Gastrocnemius medialis (tissue), 4 donors: ENCODE measurements at regions not wholly inside any gene's neighbourhood (a gene's known extent, or its start where the extent isn't known, plus 50 kb on each side); places are given as distances from the start of the nearest gene placed in this dataset.

Experiments
- POLR2A ChIP-seq, 2 donors: fragments of 450-650 bp; IDR thresholded peaks; one replicate each; pipeline ENCODE4 v1.6.1; 2017; ENCODE audit warnings: antibody characterized with exemption in 2 of 2, mild to moderate bottlenecking in 2 of 2, moderate library complexity in 2 of 2
- TF ChIP-seq, protein P1 (sequence below), 5 experiments: fragments of 450-650 bp in 3 of 5; fragments of 200-600 bp in 2 of 5; sonication (generic) in 2 of 5; IDR thresholded peaks in 4 of 5; conservative IDR thresholded peaks in 1 of 5; 1 replicate in 4 of 5; 2 replicates in 1 of 5; pipeline ENCODE4 v1.5.1; 2016 to 2019; ENCODE audit warnings: antibody characterized with exemption in 5 of 5, mild to moderate bottlenecking in 3 of 5, moderate library complexity in 3 of 5

DNA sequence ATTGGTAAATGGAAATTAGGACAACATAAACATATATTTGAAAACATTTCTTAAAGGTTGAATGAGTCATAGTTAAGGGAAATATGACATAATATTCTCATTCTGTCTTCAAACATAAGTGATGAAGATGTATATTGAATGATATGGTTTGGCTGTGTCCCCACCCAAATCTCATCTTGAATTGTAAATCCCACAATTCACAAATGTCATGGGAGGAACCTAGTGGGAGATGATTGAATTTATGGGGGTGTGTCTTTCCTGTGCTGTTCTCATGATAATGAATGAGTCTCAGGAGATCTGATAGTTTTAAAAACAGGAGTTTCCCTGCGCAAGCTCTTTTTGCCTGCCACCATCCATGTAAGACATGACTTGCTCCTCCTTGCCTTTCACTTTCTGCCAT, 104.4 kb upstream of the MPDZ start:
- TF ChIP-seq, protein P1, sequence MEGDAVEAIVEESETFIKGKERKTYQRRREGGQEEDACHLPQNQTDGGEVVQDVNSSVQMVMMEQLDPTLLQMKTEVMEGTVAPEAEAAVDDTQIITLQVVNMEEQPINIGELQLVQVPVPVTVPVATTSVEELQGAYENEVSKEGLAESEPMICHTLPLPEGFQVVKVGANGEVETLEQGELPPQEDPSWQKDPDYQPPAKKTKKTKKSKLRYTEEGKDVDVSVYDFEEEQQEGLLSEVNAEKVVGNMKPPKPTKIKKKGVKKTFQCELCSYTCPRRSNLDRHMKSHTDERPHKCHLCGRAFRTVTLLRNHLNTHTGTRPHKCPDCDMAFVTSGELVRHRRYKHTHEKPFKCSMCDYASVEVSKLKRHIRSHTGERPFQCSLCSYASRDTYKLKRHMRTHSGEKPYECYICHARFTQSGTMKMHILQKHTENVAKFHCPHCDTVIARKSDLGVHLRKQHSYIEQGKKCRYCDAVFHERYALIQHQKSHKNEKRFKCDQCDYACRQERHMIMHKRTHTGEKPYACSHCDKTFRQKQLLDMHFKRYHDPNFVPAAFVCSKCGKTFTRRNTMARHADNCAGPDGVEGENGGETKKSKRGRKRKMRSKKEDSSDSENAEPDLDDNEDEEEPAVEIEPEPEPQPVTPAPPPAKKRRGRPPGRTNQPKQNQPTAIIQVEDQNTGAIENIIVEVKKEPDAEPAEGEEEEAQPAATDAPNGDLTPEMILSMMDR (IDR thresholded peaks at IDR 0.05 in 4 of 5, conservative IDR thresholded peaks at IDR 0.05 in 1 of 5) = no peak
- TF ChIP-seq POLR2A (IDR thresholded peaks at IDR 0.05) = no peak
